ENCODE measurements at regions not wholly inside any gene's neighbourhood (a gene's known extent, or its start where the extent isn't known, plus 50 kb on each side); places are given as distances from the start of the nearest gene placed in this dataset.

DNA sequence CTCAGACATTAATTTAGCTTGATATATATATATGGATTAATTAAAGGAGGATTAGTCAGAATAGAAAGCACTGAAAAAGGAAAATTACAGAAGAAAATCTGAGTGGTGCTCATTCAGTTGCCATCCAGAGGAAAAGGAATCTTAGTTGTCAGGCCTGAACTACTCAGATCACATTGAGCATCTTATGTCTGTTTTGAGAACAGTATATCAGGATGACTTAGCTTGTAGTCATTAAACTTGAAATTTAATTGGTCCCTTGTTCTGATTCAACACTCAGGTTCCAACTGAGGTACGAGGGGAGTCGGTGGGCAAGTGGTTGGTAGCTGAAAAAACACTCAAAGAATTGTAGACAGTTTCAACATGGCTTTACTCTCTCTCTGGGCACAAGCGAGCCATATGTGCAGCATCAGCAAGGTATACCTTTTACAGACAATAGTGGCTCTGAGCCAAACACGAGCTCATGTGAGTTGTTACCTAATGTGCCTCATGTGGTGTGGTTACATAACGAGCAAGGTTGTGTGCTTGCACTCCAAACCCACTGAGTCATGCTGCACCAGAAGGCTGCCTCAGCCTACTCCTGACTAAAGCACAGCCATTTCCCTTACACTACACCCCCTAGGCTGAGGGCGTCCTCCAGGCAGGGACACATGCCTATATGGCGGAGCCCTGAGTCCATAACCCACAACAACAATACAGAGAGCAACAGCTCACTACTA lies 73.0 kb upstream of the HMGN3 start:
- H3K79me2 ChIP-seq (ENCODE audit: low read depth), result no peaks in the 10 kb centered on the region
- BruUV-seq (replicated peaks), result no TSS peak
- ChIA-PET POLR2A (ENCODE audit: unreplicated experiment) (no interaction called here), CTCF (no interaction called here)
- TF ChIP-seq, protein P1, sequence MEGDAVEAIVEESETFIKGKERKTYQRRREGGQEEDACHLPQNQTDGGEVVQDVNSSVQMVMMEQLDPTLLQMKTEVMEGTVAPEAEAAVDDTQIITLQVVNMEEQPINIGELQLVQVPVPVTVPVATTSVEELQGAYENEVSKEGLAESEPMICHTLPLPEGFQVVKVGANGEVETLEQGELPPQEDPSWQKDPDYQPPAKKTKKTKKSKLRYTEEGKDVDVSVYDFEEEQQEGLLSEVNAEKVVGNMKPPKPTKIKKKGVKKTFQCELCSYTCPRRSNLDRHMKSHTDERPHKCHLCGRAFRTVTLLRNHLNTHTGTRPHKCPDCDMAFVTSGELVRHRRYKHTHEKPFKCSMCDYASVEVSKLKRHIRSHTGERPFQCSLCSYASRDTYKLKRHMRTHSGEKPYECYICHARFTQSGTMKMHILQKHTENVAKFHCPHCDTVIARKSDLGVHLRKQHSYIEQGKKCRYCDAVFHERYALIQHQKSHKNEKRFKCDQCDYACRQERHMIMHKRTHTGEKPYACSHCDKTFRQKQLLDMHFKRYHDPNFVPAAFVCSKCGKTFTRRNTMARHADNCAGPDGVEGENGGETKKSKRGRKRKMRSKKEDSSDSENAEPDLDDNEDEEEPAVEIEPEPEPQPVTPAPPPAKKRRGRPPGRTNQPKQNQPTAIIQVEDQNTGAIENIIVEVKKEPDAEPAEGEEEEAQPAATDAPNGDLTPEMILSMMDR (conservative IDR thresholded peaks at IDR 0.05), result no peak
- TF ChIP-seq EZH2 (IDR thresholded peaks at IDR 0.05; ENCODE audit: low read depth), result no peak
- H3K9me3 ChIP-seq (ENCODE audit: insufficient read depth, low read depth), result no peaks in the 10 kb centered on the region
- no peaks in the 10 kb centered on the region for H3K27me3 ChIP-seq (ENCODE audit: insufficient read depth, low read depth)
- 0 out of 2 replicates have a peak overlapping the region, but pooled peaks have one; percentile 12 for H3K27ac ChIP-seq
- H3K36me3 ChIP-seq (ENCODE audit: low read depth), result no peaks in the 10 kb centered on the region
- DNase-seq, result peak in 1 of 2 experiments; percentile 41
- H3K4me1 ChIP-seq (replicated peaks; ENCODE audit: insufficient read depth), result peaks cover 19% of the 10 kb centered on the region
- H2AFZ ChIP-seq, result no peak overlapping the region
- no peak overlapping the region for H3K4me3 ChIP-seq
- intact Hi-C loops (cut with micrococcal nuclease; ENCODE audit: unreplicated experiment), result no loop called here
- H3K9me2 ChIP-seq (ENCODE audit: insufficient read depth), result no peaks in the 10 kb centered on the region
- H3F3A ChIP-seq (ENCODE audit: insufficient read depth, low read depth), result peaks cover 6% of the 10 kb centered on the region
- no peak overlapping the region for H3K4me2 ChIP-seq
- no peaks in the 10 kb centered on the region for H4K20me1 ChIP-seq (ENCODE audit: insufficient read depth)

- H3K27me3 ChIP-seq (ENCODE audit: insufficient read depth, low read depth), result no peaks in the 10 kb centered on the region
- H3F3A ChIP-seq (ENCODE audit: insufficient read depth, low read depth), result peaks cover 19% of the 10 kb centered on the region
- BruUV-seq (replicated peaks), result no TSS peak
- H3K79me2 ChIP-seq (ENCODE audit: low read depth), result no peaks in the 10 kb centered on the region
- H3K36me3 ChIP-seq (ENCODE audit: low read depth), result no peaks in the 10 kb centered on the region
- H3K4me3 ChIP-seq, result no peak overlapping the region
- no peaks in the 10 kb centered on the region for H4K20me1 ChIP-seq (ENCODE audit: insufficient read depth)
- no peak for TF ChIP-seq EZH2 (IDR thresholded peaks at IDR 0.05; ENCODE audit: low read depth)
- TF ChIP-seq, protein P1 (conservative IDR thresholded peaks at IDR 0.05), result no peak
- ChIA-PET POLR2A (ENCODE audit: unreplicated experiment) (no interaction called here), CTCF (no interaction called here)
- H3K4me2 ChIP-seq, result no peak overlapping the region
- H3K27ac ChIP-seq, result no peak overlapping the region
- intact Hi-C loops (cut with micrococcal nuclease; ENCODE audit: unreplicated experiment), result no loop called here
- peaks cover 43% of the 10 kb centered on the region for H3K4me1 ChIP-seq (replicated peaks; ENCODE audit: insufficient read depth)
- no peaks in the 10 kb centered on the region for H3K9me3 ChIP-seq (ENCODE audit: insufficient read depth, low read depth)
- H2AFZ ChIP-seq, result no peak overlapping the region
- H3K9me2 ChIP-seq (ENCODE audit: insufficient read depth), result no peaks in the 10 kb centered on the region
- no peak for DNase-seq
Measured at GRCh38 chr6:79305020-79305419, 70.5 kb upstream of the HMGN3 start.

- H3K4me1 ChIP-seq (replicated peaks; ENCODE audit: insufficient read depth), result peaks cover 37% of the 10 kb centered on the region
- peak; percentile 48 to 84 for DNase-seq
- ChIA-PET CTCF (no interaction called here), POLR2A (ENCODE audit: unreplicated experiment) (interaction anchor here (0.7 kb wide), 1 partner anchor 910 kb away, joined by 17 read pairs; no protein-coding TSS in a partner anchor)
- H3K9me3 ChIP-seq (ENCODE audit: insufficient read depth, low read depth), result no peaks in the 10 kb centered on the region
- no peak overlapping the region for H3K4me3 ChIP-seq
- H2AFZ ChIP-seq, result no peak overlapping the region
- peak overlapping the region; percentile 65 for H3K27ac ChIP-seq
- H3K27me3 ChIP-seq (ENCODE audit: insufficient read depth, low read depth), result no peaks in the 10 kb centered on the region
- BruUV-seq (replicated peaks), result no TSS peak
- H3K79me2 ChIP-seq (ENCODE audit: low read depth), result no peaks in the 10 kb centered on the region
- H4K20me1 ChIP-seq (ENCODE audit: insufficient read depth), result no peaks in the 10 kb centered on the region
- H3F3A ChIP-seq (ENCODE audit: insufficient read depth, low read depth), result peaks cover 19% of the 10 kb centered on the region
- H3K36me3 ChIP-seq (ENCODE audit: low read depth), result no peaks in the 10 kb centered on the region
- no peak for TF ChIP-seq EZH2 (IDR thresholded peaks at IDR 0.05; ENCODE audit: low read depth)
- TF ChIP-seq, protein P1 (conservative IDR thresholded peaks at IDR 0.05), result no peak
- H3K9me2 ChIP-seq (ENCODE audit: insufficient read depth), result no peaks in the 10 kb centered on the region
- peak overlapping the region; percentile 68 for H3K4me2 ChIP-seq
- intact Hi-C loops (cut with micrococcal nuclease; ENCODE audit: unreplicated experiment), result loop anchor here (5.0 kb wide), 2 partner anchors 160 to 270 kb away; no protein-coding TSS in a partner anchor
Measured at GRCh38 chr6:79302341-79302740, 67.9 kb upstream of the HMGN3 start.

Data from PC-9 (cell line).